ENCODE measurements at regions not wholly inside any gene's neighbourhood (a gene's known extent, or its start where the extent isn't known, plus 50 kb on each side); places are given as distances from the start of the nearest gene placed in this dataset.
"Not testable (repeated sequence)": the region's sequence is repeated elsewhere in the genome, so short reads cannot be mapped to it uniquely, and the experiment has no call there.

DNA sequence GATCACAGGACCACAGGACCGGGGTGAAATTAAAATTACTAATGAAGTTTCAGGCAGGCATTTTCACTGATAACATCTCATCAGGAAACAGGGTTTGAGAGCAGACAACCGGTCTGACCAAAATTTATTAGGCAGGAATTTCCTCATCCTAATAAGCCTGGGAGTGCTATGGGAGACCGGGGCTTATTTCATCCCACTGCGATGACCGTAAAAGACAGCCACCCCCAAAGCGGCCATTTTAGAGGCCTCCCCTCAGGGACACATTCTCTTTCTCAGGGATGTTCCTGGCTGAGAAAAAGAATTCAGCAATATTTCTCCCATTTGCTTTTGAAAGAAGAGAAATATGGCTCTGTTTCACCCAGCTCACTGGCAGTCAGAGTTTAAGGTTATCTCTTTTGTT is 197.2 kb upstream of the MYLIP start:
- not testable (repeated sequence) for H3K4me2 ChIP-seq; H3K27ac ChIP-seq (ENCODE audit: low read depth); H3K4me3 Mint-ChIP-seq; H3K27me3 ChIP-seq (ENCODE audit: insufficient read depth); H2AFZ ChIP-seq; DNase-seq (ENCODE audit: low spot score); H3K4me1 Mint-ChIP-seq; H3K27ac Mint-ChIP-seq; H3F3A ChIP-seq (replicated peaks; ENCODE audit: low read depth); H3K27me3 Mint-ChIP-seq (ENCODE audit: insufficient read depth, low read depth, poor library complexity); H4K20me1 ChIP-seq (replicated peaks; ENCODE audit: insufficient read depth); H3K4me1 ChIP-seq (ENCODE audit: insufficient read depth); H3K4me3 ChIP-seq; H3K79me2 ChIP-seq (replicated peaks; ENCODE audit: insufficient read depth); ATAC-seq
- 0 out of 2 replicates have a peak, but pooled peaks cover 14% of the 10 kb centered on the region for H3K36me3 ChIP-seq (ENCODE audit: insufficient read depth)
- Mint-ChIP-seq H3K36me3 (ENCODE audit: low read depth) (peaks cover 47% of the 10 kb centered on the region), H3K9me3 (peaks cover 44% of the 10 kb centered on the region)
- peaks cover 20% of the 10 kb centered on the region; the same call in 1 of the 2 replicates for H3K9me2 ChIP-seq (ENCODE audit: insufficient read depth)

DNA sequence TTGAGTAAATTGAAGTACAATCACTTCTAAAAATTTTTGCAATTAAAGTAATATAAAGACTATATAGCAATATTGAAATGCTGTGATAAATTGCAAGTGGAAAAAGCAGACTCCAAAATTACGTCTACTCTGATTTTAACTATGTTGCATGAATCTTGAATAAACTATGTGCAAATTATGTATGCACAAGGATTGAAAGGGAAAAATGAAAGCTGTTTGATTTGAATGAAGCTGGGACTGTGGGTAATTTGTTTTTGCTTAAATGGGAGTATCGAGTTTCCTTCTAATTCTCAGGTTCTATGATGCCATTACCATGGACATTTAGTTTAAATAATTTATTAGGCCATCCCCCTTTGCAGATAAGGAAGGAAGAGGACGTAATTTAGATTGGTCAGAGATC is 198.7 kb upstream of the MYLIP start:
- Histone ChIP-seq H3K27ac (ENCODE audit: low read depth) (no peak overlapping the region), H3K36me3 (ENCODE audit: insufficient read depth) (0 out of 2 replicates have a peak, but pooled peaks cover 14% of the 10 kb centered on the region), H3F3A (replicated peaks; ENCODE audit: low read depth) (no peaks in the 10 kb centered on the region), H3K4me2 (no peak overlapping the region), H3K4me3 (no peak overlapping the region), H3K27me3 (ENCODE audit: insufficient read depth) (no peaks in the 10 kb centered on the region), H4K20me1 (replicated peaks; ENCODE audit: insufficient read depth) (no peaks in the 10 kb centered on the region), H3K4me1 (ENCODE audit: insufficient read depth) (no peaks in the 10 kb centered on the region), H3K79me2 (replicated peaks; ENCODE audit: insufficient read depth) (no peaks in the 10 kb centered on the region), H3K9me2 (ENCODE audit: insufficient read depth) (0 out of 2 replicates have a peak, but pooled peaks cover 20% of the 10 kb centered on the region), H2AFZ (no peak overlapping the region)
- Mint-ChIP-seq H3K9me3 (peaks cover 44% of the 10 kb centered on the region), H3K4me1 (peaks cover 2% of the 10 kb centered on the region; the same call in 2 of the 3 replicates), H3K4me3 (no peak overlapping the region), H3K27ac (no peak overlapping the region), H3K36me3 (ENCODE audit: low read depth) (peaks cover 47% of the 10 kb centered on the region), H3K27me3 (ENCODE audit: insufficient read depth, low read depth, poor library complexity) (peaks cover 11% of the 10 kb centered on the region)
- DNase-seq (ENCODE audit: low spot score): no peak
- ATAC-seq: no peak
- TF ChIP-seq, protein P1, sequence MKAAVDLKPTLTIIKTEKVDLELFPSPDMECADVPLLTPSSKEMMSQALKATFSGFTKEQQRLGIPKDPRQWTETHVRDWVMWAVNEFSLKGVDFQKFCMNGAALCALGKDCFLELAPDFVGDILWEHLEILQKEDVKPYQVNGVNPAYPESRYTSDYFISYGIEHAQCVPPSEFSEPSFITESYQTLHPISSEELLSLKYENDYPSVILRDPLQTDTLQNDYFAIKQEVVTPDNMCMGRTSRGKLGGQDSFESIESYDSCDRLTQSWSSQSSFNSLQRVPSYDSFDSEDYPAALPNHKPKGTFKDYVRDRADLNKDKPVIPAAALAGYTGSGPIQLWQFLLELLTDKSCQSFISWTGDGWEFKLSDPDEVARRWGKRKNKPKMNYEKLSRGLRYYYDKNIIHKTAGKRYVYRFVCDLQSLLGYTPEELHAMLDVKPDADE (IDR thresholded peaks at IDR 0.05): no peak

DNA sequence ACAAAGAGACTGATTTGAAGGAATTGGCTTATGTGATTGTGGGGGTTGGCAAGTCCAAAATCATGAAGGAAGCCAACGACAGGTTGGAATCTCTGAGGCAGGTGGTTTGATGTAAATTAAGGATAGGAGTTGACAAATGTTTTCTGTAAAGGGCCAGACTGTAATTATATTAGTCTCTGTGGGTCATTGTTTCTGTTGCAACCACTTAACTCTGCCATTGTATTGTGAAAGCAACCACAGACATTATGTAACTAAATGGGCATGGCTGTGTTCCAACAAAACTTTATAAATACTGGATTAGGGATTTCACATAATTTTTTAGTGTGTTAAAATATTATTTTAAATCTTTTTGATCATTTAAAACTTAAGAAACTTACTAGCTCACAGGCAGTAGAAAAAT is 199.2 kb upstream of the MYLIP start:
- Histone ChIP-seq H3F3A (replicated peaks; ENCODE audit: low read depth) (no peaks in the 10 kb centered on the region), H3K79me2 (replicated peaks; ENCODE audit: insufficient read depth) (no peaks in the 10 kb centered on the region), H4K20me1 (replicated peaks; ENCODE audit: insufficient read depth) (no peaks in the 10 kb centered on the region), H2AFZ (no peak overlapping the region), H3K4me3 (no peak overlapping the region), H3K27ac (ENCODE audit: low read depth) (no peak overlapping the region), H3K27me3 (ENCODE audit: insufficient read depth) (no peaks in the 10 kb centered on the region), H3K36me3 (ENCODE audit: insufficient read depth) (0 out of 2 replicates have a peak, but pooled peaks cover 14% of the 10 kb centered on the region), H3K4me1 (ENCODE audit: insufficient read depth) (no peaks in the 10 kb centered on the region), H3K9me2 (ENCODE audit: insufficient read depth) (peaks cover 23% of the 10 kb centered on the region; the same call in 1 of the 2 replicates), H3K4me2 (no peak overlapping the region)
- ATAC-seq (no peak), DNase-seq (ENCODE audit: low spot score) (no peak)
- Mint-ChIP-seq H3K27me3 (ENCODE audit: insufficient read depth, low read depth, poor library complexity) (peaks cover 11% of the 10 kb centered on the region), H3K9me3 (peaks cover 44% of the 10 kb centered on the region), H3K36me3 (ENCODE audit: low read depth) (peaks cover 47% of the 10 kb centered on the region), H3K4me3 (no peak overlapping the region), H3K4me1 (peaks cover 2% of the 10 kb centered on the region; the same call in 2 of the 3 replicates), H3K27ac (no peak overlapping the region)
- TF ChIP-seq ZNF331 (CRISPR knock-in tag; IDR thresholded peaks at IDR 0.05; ENCODE audit: low read depth) (no peak), STAT1 (IDR thresholded peaks at IDR 0.05; ENCODE audit: unreplicated experiment) (no peak), EZH2phosphoT487 (IDR thresholded peaks at IDR 0.05; ENCODE audit: unreplicated experiment) (no peak)
- TF ChIP-seq, protein P2, sequence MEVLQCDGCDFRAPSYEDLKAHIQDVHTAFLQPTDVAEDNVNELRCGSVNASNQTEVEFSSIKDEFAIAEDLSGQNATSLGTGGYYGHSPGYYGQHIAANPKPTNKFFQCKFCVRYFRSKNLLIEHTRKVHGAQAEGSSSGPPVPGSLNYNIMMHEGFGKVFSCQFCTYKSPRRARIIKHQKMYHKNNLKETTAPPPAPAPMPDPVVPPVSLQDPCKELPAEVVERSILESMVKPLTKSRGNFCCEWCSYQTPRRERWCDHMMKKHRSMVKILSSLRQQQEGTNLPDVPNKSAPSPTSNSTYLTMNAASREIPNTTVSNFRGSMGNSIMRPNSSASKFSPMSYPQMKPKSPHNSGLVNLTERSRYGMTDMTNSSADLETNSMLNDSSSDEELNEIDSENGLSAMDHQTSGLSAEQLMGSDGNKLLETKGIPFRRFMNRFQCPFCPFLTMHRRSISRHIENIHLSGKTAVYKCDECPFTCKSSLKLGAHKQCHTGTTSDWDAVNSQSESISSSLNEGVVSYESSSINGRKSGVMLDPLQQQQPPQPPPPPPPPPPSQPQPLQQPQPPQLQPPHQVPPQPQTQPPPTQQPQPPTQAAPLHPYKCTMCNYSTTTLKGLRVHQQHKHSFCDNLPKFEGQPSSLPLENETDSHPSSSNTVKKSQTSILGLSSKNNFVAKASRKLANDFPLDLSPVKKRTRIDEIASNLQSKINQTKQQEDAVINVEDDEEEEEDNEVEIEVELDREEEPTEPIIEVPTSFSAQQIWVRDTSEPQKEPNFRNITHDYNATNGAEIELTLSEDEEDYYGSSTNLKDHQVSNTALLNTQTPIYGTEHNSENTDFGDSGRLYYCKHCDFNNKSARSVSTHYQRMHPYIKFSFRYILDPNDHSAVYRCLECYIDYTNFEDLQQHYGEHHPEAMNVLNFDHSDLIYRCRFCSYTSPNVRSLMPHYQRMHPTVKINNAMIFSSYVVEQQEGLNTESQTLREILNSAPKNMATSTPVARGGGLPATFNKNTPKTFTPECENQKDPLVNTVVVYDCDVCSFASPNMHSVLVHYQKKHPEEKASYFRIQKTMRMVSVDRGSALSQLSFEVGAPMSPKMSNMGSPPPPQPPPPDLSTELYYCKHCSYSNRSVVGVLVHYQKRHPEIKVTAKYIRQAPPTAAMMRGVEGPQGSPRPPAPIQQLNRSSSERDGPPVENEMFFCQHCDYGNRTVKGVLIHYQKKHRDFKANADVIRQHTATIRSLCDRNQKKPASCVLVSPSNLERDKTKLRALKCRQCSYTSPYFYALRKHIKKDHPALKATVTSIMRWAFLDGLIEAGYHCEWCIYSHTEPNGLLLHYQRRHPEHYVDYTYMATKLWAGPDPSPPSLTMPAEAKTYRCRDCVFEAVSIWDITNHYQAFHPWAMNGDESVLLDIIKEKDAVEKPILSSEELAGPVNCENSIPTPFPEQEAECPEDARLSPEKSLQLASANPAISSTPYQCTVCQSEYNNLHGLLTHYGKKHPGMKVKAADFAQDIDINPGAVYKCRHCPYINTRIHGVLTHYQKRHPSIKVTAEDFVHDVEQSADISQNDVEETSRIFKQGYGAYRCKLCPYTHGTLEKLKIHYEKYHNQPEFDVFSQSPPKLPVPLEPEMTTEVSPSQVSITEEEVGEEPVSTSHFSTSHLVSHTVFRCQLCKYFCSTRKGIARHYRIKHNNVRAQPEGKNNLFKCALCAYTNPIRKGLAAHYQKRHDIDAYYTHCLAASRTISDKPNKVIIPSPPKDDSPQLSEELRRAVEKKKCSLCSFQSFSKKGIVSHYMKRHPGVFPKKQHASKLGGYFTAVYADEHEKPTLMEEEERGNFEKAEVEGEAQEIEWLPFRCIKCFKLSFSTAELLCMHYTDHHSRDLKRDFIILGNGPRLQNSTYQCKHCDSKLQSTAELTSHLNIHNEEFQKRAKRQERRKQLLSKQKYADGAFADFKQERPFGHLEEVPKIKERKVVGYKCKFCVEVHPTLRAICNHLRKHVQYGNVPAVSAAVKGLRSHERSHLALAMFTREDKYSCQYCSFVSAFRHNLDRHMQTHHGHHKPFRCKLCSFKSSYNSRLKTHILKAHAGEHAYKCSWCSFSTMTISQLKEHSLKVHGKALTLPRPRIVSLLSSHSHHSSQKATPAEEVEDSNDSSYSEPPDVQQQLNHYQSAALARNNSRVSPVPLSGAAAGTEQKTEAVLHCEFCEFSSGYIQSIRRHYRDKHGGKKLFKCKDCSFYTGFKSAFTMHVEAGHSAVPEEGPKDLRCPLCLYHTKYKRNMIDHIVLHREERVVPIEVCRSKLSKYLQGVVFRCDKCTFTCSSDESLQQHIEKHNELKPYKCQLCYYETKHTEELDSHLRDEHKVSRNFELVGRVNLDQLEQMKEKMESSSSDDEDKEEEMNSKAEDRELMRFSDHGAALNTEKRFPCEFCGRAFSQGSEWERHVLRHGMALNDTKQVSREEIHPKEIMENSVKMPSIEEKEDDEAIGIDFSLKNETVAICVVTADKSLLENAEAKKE (CRISPR knock-in tag; IDR thresholded peaks at IDR 0.05): no peak
- TF ChIP-seq, protein P3, sequence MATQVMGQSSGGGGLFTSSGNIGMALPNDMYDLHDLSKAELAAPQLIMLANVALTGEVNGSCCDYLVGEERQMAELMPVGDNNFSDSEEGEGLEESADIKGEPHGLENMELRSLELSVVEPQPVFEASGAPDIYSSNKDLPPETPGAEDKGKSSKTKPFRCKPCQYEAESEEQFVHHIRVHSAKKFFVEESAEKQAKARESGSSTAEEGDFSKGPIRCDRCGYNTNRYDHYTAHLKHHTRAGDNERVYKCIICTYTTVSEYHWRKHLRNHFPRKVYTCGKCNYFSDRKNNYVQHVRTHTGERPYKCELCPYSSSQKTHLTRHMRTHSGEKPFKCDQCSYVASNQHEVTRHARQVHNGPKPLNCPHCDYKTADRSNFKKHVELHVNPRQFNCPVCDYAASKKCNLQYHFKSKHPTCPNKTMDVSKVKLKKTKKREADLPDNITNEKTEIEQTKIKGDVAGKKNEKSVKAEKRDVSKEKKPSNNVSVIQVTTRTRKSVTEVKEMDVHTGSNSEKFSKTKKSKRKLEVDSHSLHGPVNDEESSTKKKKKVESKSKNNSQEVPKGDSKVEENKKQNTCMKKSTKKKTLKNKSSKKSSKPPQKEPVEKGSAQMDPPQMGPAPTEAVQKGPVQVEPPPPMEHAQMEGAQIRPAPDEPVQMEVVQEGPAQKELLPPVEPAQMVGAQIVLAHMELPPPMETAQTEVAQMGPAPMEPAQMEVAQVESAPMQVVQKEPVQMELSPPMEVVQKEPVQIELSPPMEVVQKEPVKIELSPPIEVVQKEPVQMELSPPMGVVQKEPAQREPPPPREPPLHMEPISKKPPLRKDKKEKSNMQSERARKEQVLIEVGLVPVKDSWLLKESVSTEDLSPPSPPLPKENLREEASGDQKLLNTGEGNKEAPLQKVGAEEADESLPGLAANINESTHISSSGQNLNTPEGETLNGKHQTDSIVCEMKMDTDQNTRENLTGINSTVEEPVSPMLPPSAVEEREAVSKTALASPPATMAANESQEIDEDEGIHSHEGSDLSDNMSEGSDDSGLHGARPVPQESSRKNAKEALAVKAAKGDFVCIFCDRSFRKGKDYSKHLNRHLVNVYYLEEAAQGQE (IDR thresholded peaks at IDR 0.05; ENCODE audit: unreplicated experiment): no peak
